ENCODE measurements at regions not wholly inside any gene's neighbourhood (a gene's known extent, or its start where the extent isn't known, plus 50 kb on each side); places are given as distances from the start of the nearest gene placed in this dataset.

- DNase-seq, result no peak
- TF ChIP-seq CTCF (IDR thresholded peaks at IDR 0.05; ENCODE audit: partially characterized antibody, unreplicated experiment), result no peak
- Mint-ChIP-seq H3K27ac (ENCODE audit: unreplicated experiment) (peak overlapping the region; percentile 71), H3K27me3 (ENCODE audit: unreplicated experiment) (peaks cover 3% of the 10 kb centered on the region), H3K9me3 (ENCODE audit: unreplicated experiment) (peaks cover 4% of the 10 kb centered on the region), H3K4me3 (ENCODE audit: unreplicated experiment) (no peak overlapping the region), H3K36me3 (ENCODE audit: unreplicated experiment) (no peaks in the 10 kb centered on the region), H3K4me1 (ENCODE audit: low read depth, unreplicated experiment) (peaks cover 6% of the 10 kb centered on the region)
These were observed 71.6 kb upstream of the NRSN1 start for GRCh38 chr6:24054388-24054787.

GRCh38 chr6:24056567-24056966, 69.4 kb upstream of the NRSN1 start:
- Mint-ChIP-seq H3K4me3 (ENCODE audit: unreplicated experiment) (no peak overlapping the region), H3K36me3 (ENCODE audit: unreplicated experiment) (no peaks in the 10 kb centered on the region)

GRCh38 chr6:24057030-24057429, 69.0 kb upstream of the NRSN1 start:
- no peaks in the 10 kb centered on the region for H3K27me3 Mint-ChIP-seq (ENCODE audit: unreplicated experiment)
- H3K36me3 Mint-ChIP-seq (ENCODE audit: unreplicated experiment), result no peaks in the 10 kb centered on the region
- H3K9me3 Mint-ChIP-seq (ENCODE audit: unreplicated experiment), result peaks cover 2% of the 10 kb centered on the region
- H3K4me1 Mint-ChIP-seq (ENCODE audit: low read depth, unreplicated experiment), result peaks cover 6% of the 10 kb centered on the region
- no peak overlapping the region for H3K4me3 Mint-ChIP-seq (ENCODE audit: unreplicated experiment)
- no peak for DNase-seq
- H3K27ac Mint-ChIP-seq (ENCODE audit: unreplicated experiment), result no peak overlapping the region
- no peak for TF ChIP-seq CTCF (IDR thresholded peaks at IDR 0.05; ENCODE audit: partially characterized antibody, unreplicated experiment)

More at GRCh38 chr6:24056567-24056966, 69.4 kb upstream of the NRSN1 start:
- no peak overlapping the region for H3K27ac Mint-ChIP-seq (ENCODE audit: unreplicated experiment)
- H3K9me3 Mint-ChIP-seq (ENCODE audit: unreplicated experiment), result peaks cover 2% of the 10 kb centered on the region
- no peak for DNase-seq
- peaks cover 6% of the 10 kb centered on the region for H3K4me1 Mint-ChIP-seq (ENCODE audit: low read depth, unreplicated experiment)
- no peak for TF ChIP-seq CTCF (IDR thresholded peaks at IDR 0.05; ENCODE audit: partially characterized antibody, unreplicated experiment)
- no peaks in the 10 kb centered on the region for H3K27me3 Mint-ChIP-seq (ENCODE audit: unreplicated experiment)

GRCh38 chr6:24060982-24061754, 64.8 kb upstream of the NRSN1 start:
- Mint-ChIP-seq H3K4me1 (ENCODE audit: low read depth, unreplicated experiment) (peaks cover 6% of the 10 kb centered on the region), H3K36me3 (ENCODE audit: unreplicated experiment) (peaks cover 4% of the 10 kb centered on the region), H3K4me3 (ENCODE audit: unreplicated experiment) (no peak overlapping the region), H3K9me3 (ENCODE audit: unreplicated experiment) (peaks cover 2% of the 10 kb centered on the region), H3K27ac (ENCODE audit: unreplicated experiment) (no peak overlapping the region), H3K27me3 (ENCODE audit: unreplicated experiment) (peaks cover 3% of the 10 kb centered on the region)
- DNase-seq, result no peak
- no peak for TF ChIP-seq CTCF (IDR thresholded peaks at IDR 0.05; ENCODE audit: partially characterized antibody, unreplicated experiment)

- Mint-ChIP-seq H3K27ac (ENCODE audit: unreplicated experiment) (no peak overlapping the region), H3K4me3 (ENCODE audit: unreplicated experiment) (no peak overlapping the region), H3K36me3 (ENCODE audit: unreplicated experiment) (peaks cover 4% of the 10 kb centered on the region), H3K9me3 (ENCODE audit: unreplicated experiment) (no peaks in the 10 kb centered on the region), H3K4me1 (ENCODE audit: low read depth, unreplicated experiment) (no peaks in the 10 kb centered on the region), H3K27me3 (ENCODE audit: unreplicated experiment) (peaks cover 3% of the 10 kb centered on the region)
- no peak for DNase-seq
- TF ChIP-seq CTCF (IDR thresholded peaks at IDR 0.05; ENCODE audit: partially characterized antibody, unreplicated experiment), result peak; percentile 18
These were observed 61.9 kb upstream of the NRSN1 start for GRCh38 chr6:24064106-24064505.
